Trophoblast cell (in vitro differentiated cells and primary cell): ENCODE measurements at regions not wholly inside any gene's neighbourhood (a gene's known extent, or its start where the extent isn't known, plus 50 kb on each side); places are given as distances from the start of the nearest gene placed in this dataset.
A peak's percentile ranks its signal among the peaks of the same experiment; 100 is the strongest.

ENCODE experiments used
- DNase-seq, 2 donors: peaks; one replicate each; pipeline ENCODE4 v3.0.0-alpha.2; 2016
- H2AFZ ChIP-seq: 2 replicates; pipeline ENCODE4 v1.6.1; 2013; ENCODE audit warnings: low read length, moderate library complexity, mild to moderate bottlenecking; ENCODE audit not compliant: insufficient read depth, poor library complexity
- H2AK5ac ChIP-seq: 2 replicates; pipeline ENCODE4 v1.6.1; 2013; ENCODE audit warnings: mild to moderate bottlenecking, low read length
- H2BK120ac ChIP-seq: 2 replicates; pipeline ENCODE4 v1.6.1; 2013; ENCODE audit warnings: low read length, mild to moderate bottlenecking, moderate library complexity; ENCODE audit not compliant: insufficient read depth, poor library complexity
- H2BK12ac ChIP-seq: 2 replicates; pipeline ENCODE4 v1.6.1; 2013; ENCODE audit warnings: mild to moderate bottlenecking, low read length, moderate library complexity
- H2BK5ac ChIP-seq: 2 replicates; pipeline ENCODE4 v1.6.1; 2013; ENCODE audit warnings: low read length, low read depth, moderate library complexity, mild to moderate bottlenecking; ENCODE audit not compliant: poor library complexity
- H3K14ac ChIP-seq: 2 replicates; pipeline ENCODE4 v1.6.1; 2013; ENCODE audit warnings: mild to moderate bottlenecking, low read length
- H3K18ac ChIP-seq: 2 replicates; pipeline ENCODE4 v1.6.1; 2013; ENCODE audit warnings: mild to moderate bottlenecking, low read length
- H3K23ac ChIP-seq: 2 replicates; pipeline ENCODE4 v1.6.1; 2013; ENCODE audit warnings: low read length
- H3K27ac ChIP-seq: 2 replicates; pipeline ENCODE4 v1.5.1; 2013; ENCODE audit warnings: low read depth, mild to moderate bottlenecking, inconsistent platforms, low read length, moderate library complexity
- H3K27me3 ChIP-seq: 2 replicates; pipeline ENCODE4 v1.6.1; 2013; ENCODE audit warnings: inconsistent platforms, mild to moderate bottlenecking, low read length, moderate library complexity; ENCODE audit not compliant: insufficient read depth
- H3K36me3 ChIP-seq, 2 experiments: 1 replicate in 1 of 2; 2 replicates in 1 of 2; pipeline ENCODE4 v1.6.1; 2013; ENCODE audit warnings: low read length in 2 of 2, mild to moderate bottlenecking in 2 of 2, moderate library complexity in 1 of 2; ENCODE audit not compliant: insufficient read depth in 2 of 2, control insufficient read depth in 1 of 2
- H3K4ac ChIP-seq: 2 replicates; pipeline ENCODE4 v1.6.1; 2013; ENCODE audit warnings: low read depth, mild to moderate bottlenecking, low read length, moderate library complexity
- H3K4me1 ChIP-seq, 2 experiments: 1 replicate in 1 of 2; 2 replicates in 1 of 2; pipeline ENCODE4 v1.6.1; 2013; ENCODE audit warnings: low read length in 2 of 2, mild to moderate bottlenecking in 2 of 2, moderate library complexity in 1 of 2; ENCODE audit not compliant: insufficient read depth in 2 of 2, control insufficient read depth in 1 of 2
- H3K4me2 ChIP-seq: 2 replicates; pipeline ENCODE4 v1.6.1; 2013; ENCODE audit warnings: inconsistent platforms, mild to moderate bottlenecking, low read length, moderate library complexity
- H3K4me3 ChIP-seq: 2 replicates; pipeline ENCODE4 v1.5.1; 2013; ENCODE audit warnings: mild to moderate bottlenecking, low read depth, low read length, inconsistent platforms
- H3K79me1 ChIP-seq: one replicate; pipeline ENCODE4 v1.6.1; 2013; ENCODE audit warnings: low read length
- H3K79me2 ChIP-seq: 2 replicates; pipeline ENCODE4 v1.6.1; 2013; ENCODE audit warnings: low read length, mild to moderate bottlenecking; ENCODE audit not compliant: control insufficient read depth, insufficient read depth, poor library complexity
- H3K9ac ChIP-seq: 2 replicates; pipeline ENCODE4 v1.6.1; 2013; ENCODE audit warnings: mild to moderate bottlenecking, low read length
- H3K9me3 ChIP-seq: 2 replicates; pipeline ENCODE4 v1.6.1; 2013; ENCODE audit warnings: low read depth, mild to moderate bottlenecking, control low read depth, inconsistent platforms, low read length; ENCODE audit not compliant: insufficient read depth
- H4K12ac ChIP-seq: 2 replicates; pipeline ENCODE4 v1.6.1; 2013; ENCODE audit warnings: low read depth, mild to moderate bottlenecking, low read length, moderate library complexity
- H4K8ac ChIP-seq: 2 replicates; pipeline ENCODE4 v1.6.1; 2013; ENCODE audit warnings: low read depth, mild to moderate bottlenecking, low read length, moderate library complexity
- H4K91ac ChIP-seq: one replicate; pipeline ENCODE4 v1.6.1; 2013; ENCODE audit warnings: low read depth, mild to moderate bottlenecking, low read length, moderate library complexity
- WGBS: extraction: QIAGEN DNeasy Blood & Tissue Kit; methylation state at CpG from one replicate; pipeline ENCODE4 v1.1.7; 2013; ENCODE audit warnings: missing lambda C conversion rate; ENCODE audit not compliant: insufficient read length, insufficient coverage; ENCODE audit errors: extremely low coverage; 5-methylcytosine and 5-hydroxymethylcytosine counted together

- no CpG with 5 or more reads among the region's 6 CpGs for WGBS
Observed at GRCh38 chr10:109475711-109476421, 447.4 kb downstream of the XPNPEP1 start.

GRCh38 chr10:109474812-109475211, 448.5 kb downstream of the XPNPEP1 start:
- no peak overlapping the region for H2BK120ac ChIP-seq
- H3K79me1 ChIP-seq = no peaks in the 10 kb centered on the region
- no peak overlapping the region for H2AFZ ChIP-seq
- H3K23ac ChIP-seq = no peak overlapping the region
- H3K36me3 ChIP-seq = no peaks in the 10 kb centered on the region
- H3K14ac ChIP-seq = no peak overlapping the region
- H3K4me2 ChIP-seq = no peak overlapping the region
- H2BK12ac ChIP-seq = no peak overlapping the region
- H3K4me3 ChIP-seq = no peak overlapping the region
- WGBS = no CpG with 5 or more reads among the region's 4 CpGs
- no peak overlapping the region for H4K91ac ChIP-seq
- no peaks in the 10 kb centered on the region for H3K27me3 ChIP-seq
- H3K18ac ChIP-seq = no peak overlapping the region
- no peak overlapping the region for H4K12ac ChIP-seq
- H3K9me3 ChIP-seq = no peaks in the 10 kb centered on the region
- no peak overlapping the region for H3K9ac ChIP-seq
- H3K4me1 ChIP-seq = no peaks in the 10 kb centered on the region
- H3K27ac ChIP-seq = no peak overlapping the region
- no peak for DNase-seq
- no peak overlapping the region for H3K4ac ChIP-seq
- no peak overlapping the region for H2AK5ac ChIP-seq
- no peak overlapping the region for H2BK5ac ChIP-seq
- H4K8ac ChIP-seq = no peak overlapping the region
- no peaks in the 10 kb centered on the region for H3K79me2 ChIP-seq

More at GRCh38 chr10:109475711-109476421, 447.4 kb downstream of the XPNPEP1 start:
- Histone ChIP-seq H3K14ac (no peak overlapping the region), H2AK5ac (no peak overlapping the region), H3K4me3 (no peak overlapping the region), H2BK12ac (no peak overlapping the region), H3K36me3 (no peaks in the 10 kb centered on the region), H4K91ac (no peak overlapping the region), H2AFZ (no peak overlapping the region), H3K4me2 (no peak overlapping the region), H3K4me1 (no peaks in the 10 kb centered on the region), H3K27ac (no peak overlapping the region), H3K18ac (no peak overlapping the region), H3K79me2 (no peaks in the 10 kb centered on the region), H2BK5ac (no peak overlapping the region), H3K23ac (no peak overlapping the region), H3K79me1 (no peaks in the 10 kb centered on the region), H3K9ac (no peak overlapping the region), H3K27me3 (no peaks in the 10 kb centered on the region), H3K4ac (no peak overlapping the region), H3K9me3 (no peaks in the 10 kb centered on the region), H2BK120ac (no peak overlapping the region), H4K12ac (no peak overlapping the region), H4K8ac (no peak overlapping the region)
- no peak for DNase-seq

- H3K27ac ChIP-seq = no peak overlapping the region
- H2BK5ac ChIP-seq = no peak overlapping the region
- no peaks in the 10 kb centered on the region for H3K27me3 ChIP-seq
- H3K4me1 ChIP-seq = no peaks in the 10 kb centered on the region
- H3K4me2 ChIP-seq = peak overlapping the region; percentile 16
- no peak overlapping the region for H3K23ac ChIP-seq
- no peak overlapping the region for H4K8ac ChIP-seq
- no peak overlapping the region for H3K14ac ChIP-seq
- no peak for DNase-seq
- H3K9me3 ChIP-seq = no peaks in the 10 kb centered on the region
- no peak overlapping the region for H4K91ac ChIP-seq
- no peak overlapping the region for H2AFZ ChIP-seq
- no peak overlapping the region for H2BK12ac ChIP-seq
- no peak overlapping the region for H3K18ac ChIP-seq
- H4K12ac ChIP-seq = no peak overlapping the region
- WGBS = no CpG with 5 or more reads among the region's 4 CpGs
- H3K79me2 ChIP-seq = no peaks in the 10 kb centered on the region
- no peak overlapping the region for H3K4me3 ChIP-seq
- no peak overlapping the region for H2BK120ac ChIP-seq
- no peaks in the 10 kb centered on the region for H3K79me1 ChIP-seq
- H3K9ac ChIP-seq = no peak overlapping the region
- H2AK5ac ChIP-seq = no peak overlapping the region
- no peaks in the 10 kb centered on the region for H3K36me3 ChIP-seq
- H3K4ac ChIP-seq = no peak overlapping the region
Observed at GRCh38 chr10:109474261-109474660, 449.1 kb downstream of the XPNPEP1 start.

GRCh38 chr10:109467551-109467950, 455.8 kb downstream of the XPNPEP1 start:
- no peak overlapping the region for H2AK5ac ChIP-seq
- H3K4me3 ChIP-seq = no peak overlapping the region
- DNase-seq = no peak
- no peak overlapping the region for H2BK12ac ChIP-seq
- no peak overlapping the region for H3K14ac ChIP-seq
- H3K4ac ChIP-seq = no peak overlapping the region
- no peak overlapping the region for H3K27ac ChIP-seq
- H2BK5ac ChIP-seq = no peak overlapping the region
- H4K12ac ChIP-seq = no peak overlapping the region
- H3K27me3 ChIP-seq = no peaks in the 10 kb centered on the region
- H2AFZ ChIP-seq = no peak overlapping the region
- no peak overlapping the region for H3K18ac ChIP-seq
- H3K79me1 ChIP-seq = no peaks in the 10 kb centered on the region
- H2BK120ac ChIP-seq = no peak overlapping the region
- H4K91ac ChIP-seq = no peak overlapping the region
- H3K36me3 ChIP-seq = no peaks in the 10 kb centered on the region
- H3K4me2 ChIP-seq = no peak overlapping the region
- no peaks in the 10 kb centered on the region for H3K9me3 ChIP-seq
- no peak overlapping the region for H3K9ac ChIP-seq
- no peaks in the 10 kb centered on the region for H3K4me1 ChIP-seq
- no peaks in the 10 kb centered on the region for H3K79me2 ChIP-seq
- no peak overlapping the region for H4K8ac ChIP-seq
- no peak overlapping the region for H3K23ac ChIP-seq
- WGBS = no CpG with 5 or more reads among the region's 2 CpGs
